ENCODE measurements at regions not wholly inside any gene's neighbourhood (a gene's known extent, or its start where the extent isn't known, plus 50 kb on each side); places are given as distances from the start of the nearest gene placed in this dataset.

- no peak for TF ChIP-seq CTCF (IDR thresholded peaks at IDR 0.05; ENCODE audit: low read depth, low read length, poor library complexity, severe bottlenecking)
- no peak for TF ChIP-seq EZH2phosphoT487 (IDR thresholded peaks at IDR 0.05; ENCODE audit: borderline replicate concordance, low read length)
These were observed 720.7 kb downstream of the DIAPH3 start for GRCh38 chr13:59442944-59443486.

Data from DOHH2 (cell line).